Prostate gland (tissue), 2 donors: ENCODE measurements at regions not wholly inside any gene's neighbourhood (a gene's known extent, or its start where the extent isn't known, plus 50 kb on each side); places are given as distances from the start of the nearest gene placed in this dataset.
"Not testable (repeated sequence)": the region's sequence is repeated elsewhere in the genome, so short reads cannot be mapped to it uniquely, and the experiment has no call there.

Experiments
- DNase-seq: peaks from one replicate; pipeline ENCODE4 v3.0.0-alpha.2; 2019; ENCODE audit warnings: low spot score
- H3K27ac ChIP-seq, 2 donors: fragments of 200-600 bp; sonication (generic); 2 replicates each; pipeline ENCODE4 v1.5.1; 2017 to 2019
- H3K27me3 ChIP-seq: fragments of 200-600 bp; sonication (generic); replicated peaks from 2 replicates; pipeline ENCODE4 v1.5.1; 2019; ENCODE audit not compliant: insufficient read depth
- H3K36me3 ChIP-seq, 2 donors: fragments of 200-600 bp; sonication (generic); 1 replicate in 1 of 2; 2 replicates in 1 of 2; pipeline versions ENCODE4 v1.5.1 to v1.8.1; 2017 to 2019
- H3K4me1 ChIP-seq: fragments of 200-600 bp; sonication (generic); replicated peaks from 2 replicates; pipeline ENCODE4 v1.5.1; 2019
- H3K4me3 ChIP-seq, 2 donors: fragments of 200-600 bp; sonication (generic); 2 replicates each; pipeline ENCODE4 v1.5.1; 2017 to 2019
- H3K9me3 ChIP-seq: fragments of 200-600 bp; sonication (generic); 2 replicates; pipeline ENCODE4 v1.5.1; 2017
- CTCF ChIP-seq, 4 experiments: fragments of 200-600 bp in 2 of 4; fragments of 450-650 bp in 2 of 4; sonication (generic) in 2 of 4; IDR thresholded peaks; 1 replicate in 3 of 4; 2 replicates in 1 of 4; pipeline ENCODE4 v1.5.1; 2016 to 2019; ENCODE audit warnings: antibody characterized with exemption in 4 of 4, mild to moderate bottlenecking in 2 of 4, moderate library complexity in 2 of 4
- POLR2A ChIP-seq: fragments of 450-650 bp; IDR thresholded peaks from one replicate; pipeline ENCODE4 v1.6.1; 2016; ENCODE audit warnings: antibody characterized with exemption, mild to moderate bottlenecking
- POLR2AphosphoS5 ChIP-seq: sonication (generic); formaldehyde crosslinking; IDR thresholded peaks from one replicate; pipeline ENCODE4 v1.6.1; 2017; ENCODE audit warnings: antibody characterized with exemption
- WGBS: methylation state at CpG from one replicate; pipeline ENCODE4 v1.1.5; 2018; 5-methylcytosine and 5-hydroxymethylcytosine counted together
- intact Hi-C: fragments of 100-400 bp; cut with DNase I; formaldehyde crosslinking; loops from one replicate; pipeline ENCODE4 v1.14.2; 2022

- no peaks in the 10 kb centered on the region for H3K4me1 ChIP-seq
- no peaks in the 10 kb centered on the region for H3K9me3 ChIP-seq
- no peak for TF ChIP-seq CTCF (IDR thresholded peaks at IDR 0.05)
- no peak for TF ChIP-seq POLR2A
- no peak for TF ChIP-seq POLR2AphosphoS5
- H3K36me3 ChIP-seq, result no peaks in the 10 kb centered on the region
- WGBS, result 44% methylated on average over 2 of the region's 2 CpGs
- intact Hi-C loops, result no loop called here
- H3K27me3 ChIP-seq, result no peaks in the 10 kb centered on the region
- H3K27ac ChIP-seq, result no peak overlapping the region
- H3K4me3 ChIP-seq, result no peak overlapping the region
- no peak for DNase-seq
Measured at GRCh38 chr5:96483878-96484277, 50.8 kb upstream of the PCSK1 start.

GRCh38 chr5:96487859-96488258, 54.8 kb upstream of the PCSK1 start:
- 20% methylated on average over 1 of the region's 1 CpG for WGBS
- H3K4me1 ChIP-seq, result no peaks in the 10 kb centered on the region
- intact Hi-C loops, result no loop called here
- no peaks in the 10 kb centered on the region for H3K27me3 ChIP-seq
- no peaks in the 10 kb centered on the region for H3K36me3 ChIP-seq
- no peak overlapping the region for H3K4me3 ChIP-seq
- TF ChIP-seq POLR2A (no peak), POLR2AphosphoS5 (no peak), CTCF (IDR thresholded peaks at IDR 0.05) (no peak)
- no peak overlapping the region for H3K27ac ChIP-seq
- no peaks in the 10 kb centered on the region for H3K9me3 ChIP-seq
- DNase-seq, result no peak

- Histone ChIP-seq H3K36me3 (no peaks in the 10 kb centered on the region), H3K4me1 (no peaks in the 10 kb centered on the region)
- 26% methylated on average over 2 of the region's 2 CpGs for WGBS
Measured at GRCh38 chr5:96489532-96489931, 56.5 kb upstream of the PCSK1 start.

GRCh38 chr5:96492459-96493047, 59.5 kb upstream of the PCSK1 start:
- DNase-seq, result no peak
- no peak overlapping the region for H3K4me3 ChIP-seq
- TF ChIP-seq CTCF (IDR thresholded peaks at IDR 0.05), result no peak
- TF ChIP-seq POLR2AphosphoS5, result no peak
- TF ChIP-seq POLR2A, result no peak
- no peaks in the 10 kb centered on the region for H3K9me3 ChIP-seq
- no peaks in the 10 kb centered on the region for H3K27me3 ChIP-seq
- 43% methylated on average over 6 of the region's 6 CpGs for WGBS
- H3K36me3 ChIP-seq, result no peaks in the 10 kb centered on the region
- H3K27ac ChIP-seq, result no peak overlapping the region
- intact Hi-C loops, result no loop called here
- no peaks in the 10 kb centered on the region for H3K4me1 ChIP-seq

More at GRCh38 chr5:96489532-96489931, 56.5 kb upstream of the PCSK1 start:
- no peak for DNase-seq
- TF ChIP-seq POLR2AphosphoS5 (no peak), CTCF (IDR thresholded peaks at IDR 0.05) (no peak), POLR2A (no peak)
- intact Hi-C loops, result no loop called here
- Histone ChIP-seq H3K27me3 (no peaks in the 10 kb centered on the region), H3K27ac (no peak overlapping the region), H3K9me3 (no peaks in the 10 kb centered on the region), H3K4me3 (no peak overlapping the region)

GRCh38 chr5:96493219-96493790, 60.3 kb upstream of the PCSK1 start:
- no peaks in the 10 kb centered on the region for H3K4me1 ChIP-seq
- WGBS, result 85% methylated on average over 3 of the region's 3 CpGs
- TF ChIP-seq POLR2A (no peak), POLR2AphosphoS5 (no peak), CTCF (IDR thresholded peaks at IDR 0.05) (no peak)
- no peaks in the 10 kb centered on the region for H3K27me3 ChIP-seq
- H3K4me3 ChIP-seq, result no peak overlapping the region
- no peak overlapping the region for H3K27ac ChIP-seq
- intact Hi-C loops, result no loop called here
- H3K36me3 ChIP-seq, result no peaks in the 10 kb centered on the region
- no peak for DNase-seq
- no peaks in the 10 kb centered on the region for H3K9me3 ChIP-seq

GRCh38 chr5:96495412-96495811, 62.4 kb upstream of the PCSK1 start:
- 96% methylated on average over 1 of the region's 1 CpG for WGBS

GRCh38 chr5:96497027-96497426, 64.0 kb upstream of the PCSK1 start:
- H3K36me3 ChIP-seq, H3K27me3 ChIP-seq, H3K4me1 ChIP-seq, H3K27ac ChIP-seq, H3K9me3 ChIP-seq, intact Hi-C loops, DNase-seq, H3K4me3 ChIP-seq: not testable (repeated sequence)
- WGBS, result 93% methylated on average over 1 of the region's 1 CpG

More at GRCh38 chr5:96495412-96495811, 62.4 kb upstream of the PCSK1 start:
- DNase-seq, H3K9me3 ChIP-seq, H3K27ac ChIP-seq, H3K36me3 ChIP-seq, intact Hi-C loops, H3K4me3 ChIP-seq, H3K27me3 ChIP-seq, H3K4me1 ChIP-seq: not testable (repeated sequence)
